ENCODE measurements at regions not wholly inside any gene's neighbourhood (a gene's known extent, or its start where the extent isn't known, plus 50 kb on each side); places are given as distances from the start of the nearest gene placed in this dataset.
A peak's percentile ranks its signal among the peaks of the same experiment; 100 is the strongest.

DNA sequence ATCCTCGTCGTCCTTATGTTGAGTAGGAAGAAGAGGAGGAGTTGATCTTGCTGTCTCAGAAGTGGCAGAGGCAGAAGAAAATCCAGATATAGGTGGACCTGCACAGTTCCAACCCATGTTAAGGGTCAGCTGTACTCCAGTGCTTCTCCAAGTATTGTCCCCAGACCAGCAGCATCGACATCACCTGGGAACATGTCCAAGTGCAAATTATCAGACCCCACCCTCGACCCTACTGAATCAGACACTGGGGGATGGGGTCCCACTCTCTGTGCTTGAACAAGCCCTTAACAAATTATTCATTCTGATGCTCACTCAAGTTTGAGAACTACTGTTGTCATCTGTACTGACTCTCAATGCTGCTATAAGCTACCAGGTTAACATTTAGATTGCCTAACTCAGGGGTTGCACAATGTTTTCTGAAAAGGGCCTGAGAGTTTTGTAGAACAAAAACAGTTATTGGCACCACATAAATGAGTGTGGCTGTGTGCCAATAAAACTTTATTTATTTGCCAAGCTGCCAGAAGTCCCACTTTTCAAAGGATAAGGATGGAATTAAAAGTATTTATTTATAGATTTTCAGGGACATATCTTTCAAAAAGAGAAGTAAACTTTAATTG, 226.7 kb upstream of the IPO5 start:
- H3K4me1 ChIP-seq = peaks cover 7% of the 10 kb centered on the region
- H3K27me3 ChIP-seq (ENCODE audit: low read depth) = no peaks in the 10 kb centered on the region
- intact Hi-C loops (cut with DNase I) = no loop called here
- no peak overlapping the region for H3K4me3 ChIP-seq
- DNase-seq (no peak), ATAC-seq (peak; percentile 49 to 64)
- TF ChIP-seq, protein P1, sequence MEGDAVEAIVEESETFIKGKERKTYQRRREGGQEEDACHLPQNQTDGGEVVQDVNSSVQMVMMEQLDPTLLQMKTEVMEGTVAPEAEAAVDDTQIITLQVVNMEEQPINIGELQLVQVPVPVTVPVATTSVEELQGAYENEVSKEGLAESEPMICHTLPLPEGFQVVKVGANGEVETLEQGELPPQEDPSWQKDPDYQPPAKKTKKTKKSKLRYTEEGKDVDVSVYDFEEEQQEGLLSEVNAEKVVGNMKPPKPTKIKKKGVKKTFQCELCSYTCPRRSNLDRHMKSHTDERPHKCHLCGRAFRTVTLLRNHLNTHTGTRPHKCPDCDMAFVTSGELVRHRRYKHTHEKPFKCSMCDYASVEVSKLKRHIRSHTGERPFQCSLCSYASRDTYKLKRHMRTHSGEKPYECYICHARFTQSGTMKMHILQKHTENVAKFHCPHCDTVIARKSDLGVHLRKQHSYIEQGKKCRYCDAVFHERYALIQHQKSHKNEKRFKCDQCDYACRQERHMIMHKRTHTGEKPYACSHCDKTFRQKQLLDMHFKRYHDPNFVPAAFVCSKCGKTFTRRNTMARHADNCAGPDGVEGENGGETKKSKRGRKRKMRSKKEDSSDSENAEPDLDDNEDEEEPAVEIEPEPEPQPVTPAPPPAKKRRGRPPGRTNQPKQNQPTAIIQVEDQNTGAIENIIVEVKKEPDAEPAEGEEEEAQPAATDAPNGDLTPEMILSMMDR (IDR thresholded peaks at IDR 0.05) = no peak
- H3K27ac ChIP-seq = no peak overlapping the region
- no peaks in the 10 kb centered on the region for H3K9me3 ChIP-seq
- no peaks in the 10 kb centered on the region for H3K36me3 ChIP-seq

GRCh38 chr13:97727991-97728390, 225.5 kb upstream of the IPO5 start:
- no peaks in the 10 kb centered on the region for H3K36me3 ChIP-seq
- no peak overlapping the region for H3K4me3 ChIP-seq
- H3K4me1 ChIP-seq = peaks cover 7% of the 10 kb centered on the region
- intact Hi-C loops (cut with DNase I) = no loop called here
- TF ChIP-seq, protein P1 (IDR thresholded peaks at IDR 0.05) = no peak
- H3K27me3 ChIP-seq (ENCODE audit: low read depth) = no peaks in the 10 kb centered on the region
- H3K27ac ChIP-seq = no peak overlapping the region
- DNase-seq (no peak), ATAC-seq (no peak)
- no peaks in the 10 kb centered on the region for H3K9me3 ChIP-seq

- Histone ChIP-seq H3K27ac (no peak overlapping the region), H3K4me3 (no peak overlapping the region), H3K4me1 (no peaks in the 10 kb centered on the region), H3K36me3 (no peaks in the 10 kb centered on the region), H3K9me3 (no peaks in the 10 kb centered on the region), H3K27me3 (ENCODE audit: low read depth) (no peaks in the 10 kb centered on the region)
- TF ChIP-seq, protein P1 (IDR thresholded peaks at IDR 0.05) = no peak
- intact Hi-C loops (cut with DNase I) = no loop called here
- ATAC-seq = no peak
- DNase-seq = no peak
Observed at GRCh38 chr13:97736436-97736835, 217.0 kb upstream of the IPO5 start.

- Histone ChIP-seq H3K27ac (no peak overlapping the region), H3K36me3 (no peaks in the 10 kb centered on the region), H3K4me1 (peaks cover 7% of the 10 kb centered on the region), H3K4me3 (no peak overlapping the region), H3K9me3 (no peaks in the 10 kb centered on the region), H3K27me3 (ENCODE audit: low read depth) (no peaks in the 10 kb centered on the region)
- intact Hi-C loops (cut with DNase I) = no loop called here
- no peak for ATAC-seq
- DNase-seq = no peak
- TF ChIP-seq, protein P1 (IDR thresholded peaks at IDR 0.05) = no peak
Observed at GRCh38 chr13:97742084-97742483, 211.4 kb upstream of the IPO5 start.

- Histone ChIP-seq H3K27me3 (ENCODE audit: low read depth) (no peaks in the 10 kb centered on the region), H3K4me3 (no peak overlapping the region), H3K9me3 (no peaks in the 10 kb centered on the region), H3K4me1 (peaks cover 7% of the 10 kb centered on the region), H3K36me3 (no peaks in the 10 kb centered on the region), H3K27ac (no peak overlapping the region)
- no peak for DNase-seq
- TF ChIP-seq, protein P1 (IDR thresholded peaks at IDR 0.05) = no peak
- intact Hi-C loops (cut with DNase I) = no loop called here
- ATAC-seq = no peak
Observed at GRCh38 chr13:97743938-97744337, 209.5 kb upstream of the IPO5 start.

Data from lower lobe of right lung (tissue), 2 donors.